Right lobe of liver (tissue), 6 donors: ENCODE measurements at regions not wholly inside any gene's neighbourhood (a gene's known extent, or its start where the extent isn't known, plus 50 kb on each side); places are given as distances from the start of the nearest gene placed in this dataset.
A peak's percentile ranks its signal among the peaks of the same experiment; 100 is the strongest.

Experiments
- ATAC-seq, 4 donors: fragments of 200-7000 bp; cut with Tn5 transposase; one replicate each; pipeline ENCODE4 v1.9.1; 2020; ENCODE audit warnings: mild to moderate bottlenecking in 4 of 4, moderate library complexity in 4 of 4
- DNase-seq, 3 donors: peaks; one replicate each; pipeline ENCODE4 v3.0.0-alpha.2; 2020
- H3K27ac ChIP-seq, 3 donors: fragments of 200-600 bp; one replicate each; pipeline ENCODE4 v1.8.0; 2022
- H3K27me3 ChIP-seq, 2 donors: fragments of 200-600 bp; one replicate each; pipeline ENCODE4 v1.8.0; 2022
- H3K36me3 ChIP-seq, 4 donors: fragments of 200-600 bp; sonication (generic) in 1 of 4; one replicate each; pipeline versions ENCODE4 v1.5.1 to v1.8.0; 2017 to 2022; ENCODE audit warnings: control low read depth in 1 of 4
- H3K4me1 ChIP-seq, 4 donors: fragments of 200-600 bp; sonication (generic) in 1 of 4; one replicate each; pipeline versions ENCODE4 v1.5.1 to v1.8.0; 2017 to 2022; ENCODE audit warnings: control low read depth in 1 of 4
- H3K4me3 ChIP-seq, 3 donors: fragments of 200-600 bp; one replicate each; pipeline ENCODE4 v1.8.0; 2022
- H3K9me3 ChIP-seq, 4 donors: fragments of 200-600 bp; sonication (generic) in 1 of 4; one replicate each; pipeline versions ENCODE4 v1.5.1 to v1.8.0; 2017 to 2022; ENCODE audit warnings: control low read depth in 1 of 4
- CTCF ChIP-seq, 4 donors: fragments of 200-600 bp in 3 of 4; fragments of 450-650 bp in 1 of 4; IDR thresholded peaks; one replicate each; pipeline versions ENCODE4 v1.5.1 to v1.8.0; 2016 to 2022; ENCODE audit warnings: antibody characterized with exemption in 4 of 4, mild to moderate bottlenecking in 2 of 4
- POLR2A ChIP-seq: fragments of 450-650 bp; IDR thresholded peaks from one replicate; pipeline ENCODE4 v1.6.1; 2017; ENCODE audit warnings: antibody characterized with exemption, mild to moderate bottlenecking
- WGBS: methylation state at CpG from one replicate; pipeline ENCODE4 v1.1.6; 2018; ENCODE audit warnings: low coverage, low lambda C conversion rate; ENCODE audit not compliant: insufficient coverage; ENCODE audit errors: missing lambda C conversion rate; 5-methylcytosine and 5-hydroxymethylcytosine counted together
- intact Hi-C, 2 donors: fragments of 100-400 bp; cut with DNase I; formaldehyde crosslinking; loops; one replicate each; pipeline versions ENCODE4 v1.11.2 to v1.14.1; 2022
- donor health status: DM: no; HTN: yes; CAD: no.
- donor health status: DM: no; HTN: no; CAD: no.
- donor health status: DM: no; HTN: no; CAD: no.
- donor health status: DM: no; HTN: yes; CAD: no.
- donor health status: DM: no; HTN: yes; CAD: no.

GRCh38 chr7:340979-341694 is 51.2 kb downstream of the FOXL3 start:
- Histone ChIP-seq H3K27ac (peak overlapping the region in 1 of 3 donors; percentile 77), H3K4me1 (peaks cover 0 to 14% (median 5%) of the 10 kb centered on the region in 4 donors), H3K36me3 (no peaks in the 10 kb centered on the region), H3K4me3 (no peak overlapping the region), H3K9me3 (no peaks in the 10 kb centered on the region), H3K27me3 (no peaks in the 10 kb centered on the region)
- intact Hi-C loops = no loop called here
- WGBS = 80% methylated on average over 11 of the region's 30 CpGs
- DNase-seq (no peak), ATAC-seq (no peak)
- no peak for TF ChIP-seq CTCF (IDR thresholded peaks at IDR 0.05)
- no peak for TF ChIP-seq POLR2A

- peak; percentile 92 to 95 (median 92) for ATAC-seq
- 38% methylated on average over 10 of the region's 27 CpGs for WGBS
- Histone ChIP-seq H3K4me3 (no peak overlapping the region), H3K27ac (peak overlapping the region; percentile 70 to 83 (median 77)), H3K36me3 (no peaks in the 10 kb centered on the region), H3K9me3 (no peaks in the 10 kb centered on the region), H3K4me1 (peaks cover 0 to 14% (median 5%) of the 10 kb centered on the region in 4 donors), H3K27me3 (no peaks in the 10 kb centered on the region)
- TF ChIP-seq POLR2A (peak; percentile 19), CTCF (IDR thresholded peaks at IDR 0.05) (peak in 1 of 4 donors; percentile 18)
- intact Hi-C loops = no loop called here
- peak; percentile 92 to 97 (median 93) for DNase-seq
These were observed 52.1 kb downstream of the FOXL3 start for GRCh38 chr7:341841-342638.

GRCh38 chr7:342681-343216 is 52.8 kb downstream of the FOXL3 start:
- Histone ChIP-seq H3K27ac (peak overlapping the region; percentile 60 to 83 (median 77)), H3K9me3 (no peaks in the 10 kb centered on the region), H3K4me1 (peaks cover 0 to 14% (median 5%) of the 10 kb centered on the region in 4 donors), H3K36me3 (no peaks in the 10 kb centered on the region), H3K4me3 (no peak overlapping the region), H3K27me3 (no peaks in the 10 kb centered on the region)
- no peak for DNase-seq
- ATAC-seq = peak in 1 of 4 donors; percentile 1
- WGBS = 59% methylated on average over 2 of the region's 10 CpGs
- intact Hi-C loops = no loop called here
- no peak for TF ChIP-seq CTCF (IDR thresholded peaks at IDR 0.05)
- TF ChIP-seq POLR2A = no peak

GRCh38 chr7:343227-343822 is 53.4 kb downstream of the FOXL3 start:
- TF ChIP-seq POLR2A (no peak), CTCF (IDR thresholded peaks at IDR 0.05) (no peak)
- Histone ChIP-seq H3K27ac (peak overlapping the region in 2 of 3 donors; percentile 60 to 77), H3K4me3 (no peak overlapping the region), H3K36me3 (no peaks in the 10 kb centered on the region), H3K9me3 (no peaks in the 10 kb centered on the region), H3K4me1 (peaks cover 0 to 14% (median 5%) of the 10 kb centered on the region in 4 donors), H3K27me3 (no peaks in the 10 kb centered on the region)
- intact Hi-C loops = no loop called here
- DNase-seq (no peak), ATAC-seq (no peak)
- WGBS = 83% methylated on average over 7 of the region's 33 CpGs
